Heart left ventricle (tissue), 16 donors: ENCODE measurements at regions not wholly inside any gene's neighbourhood (a gene's known extent, or its start where the extent isn't known, plus 50 kb on each side); places are given as distances from the start of the nearest gene placed in this dataset.

Source experiments
- ATAC-seq, 4 donors: fragments of 200-7000 bp; cut with Tn5 transposase; one replicate each; pipeline ENCODE4 v1.9.1; 2020 to 2022; ENCODE audit warnings: moderate library complexity in 4 of 4, mild to moderate bottlenecking in 3 of 4, moderate number of reproducible peaks in 1 of 4
- DNase-seq, 5 donors: peaks; one replicate each; pipeline ENCODE4 v3.0.0-alpha.2; 2020
- H3K27ac ChIP-seq, 12 donors: fragments of 200-600 bp; sonication (generic) in 4 of 12; one replicate each; pipeline versions ENCODE4 v1.5.0 to v1.8.0; 2016 to 2022; ENCODE audit warnings: mild to moderate bottlenecking in 2 of 12
- H3K27me3 ChIP-seq, 9 donors: fragments of 200-600 bp; sonication (generic) in 2 of 9; one replicate each; pipeline versions ENCODE4 v1.5.1 to v1.8.0; 2016 to 2022; ENCODE audit warnings: mild to moderate bottlenecking in 3 of 9
- H3K36me3 ChIP-seq, 9 donors: fragments of 200-600 bp; sonication (generic) in 2 of 9; one replicate each; pipeline versions ENCODE4 v1.5.0 to v1.8.0; 2018 to 2022; ENCODE audit warnings: mild to moderate bottlenecking in 2 of 9
- H3K4me1 ChIP-seq, 12 donors: fragments of 200-600 bp; sonication (generic) in 4 of 12; one replicate each; pipeline versions ENCODE4 v1.5.0 to v1.8.0; 2016 to 2022; ENCODE audit warnings: mild to moderate bottlenecking in 3 of 12
- H3K4me3 ChIP-seq, 12 donors: fragments of 200-600 bp; sonication (generic) in 4 of 12; one replicate each; pipeline versions ENCODE4 v1.5.0 to v1.8.0; 2017 to 2022; ENCODE audit warnings: mild to moderate bottlenecking in 9 of 12, moderate library complexity in 4 of 12
- H3K9me3 ChIP-seq, 12 donors: fragments of 200-600 bp; sonication (generic) in 4 of 12; one replicate each; pipeline versions ENCODE4 v1.5.0 to v1.8.0; 2016 to 2022; ENCODE audit warnings: mild to moderate bottlenecking in 1 of 12
- CTCF ChIP-seq, 12 donors: fragments of 200-600 bp; sonication (generic) in 4 of 12; IDR thresholded peaks; one replicate each; pipeline versions ENCODE4 v1.5.0 to v1.8.0; 2018 to 2022; ENCODE audit warnings: antibody characterized with exemption in 12 of 12, mild to moderate bottlenecking in 5 of 12
- POLR2A ChIP-seq, 2 donors: fragments of 450-650 bp; IDR thresholded peaks; one replicate each; pipeline ENCODE4 v1.6.1; 2017; ENCODE audit warnings: antibody characterized with exemption in 2 of 2, mild to moderate bottlenecking in 2 of 2, moderate library complexity in 2 of 2
- WGBS, 4 donors: extraction: QIAGEN DNeasy Blood & Tissue Kit in 2 of 4; methylation state at CpG; one replicate each; pipeline versions ENCODE4 v1.1.5 to v1.1.7; 2013 to 2018; 5-methylcytosine and 5-hydroxymethylcytosine counted together
- intact Hi-C, 10 donors: fragments of 100-400 bp; cut with DNase I; formaldehyde crosslinking; loops; one replicate each; pipeline versions ENCODE4 v1.11.1 to v1.14.2; 2022
- donor health status: ischemic (EF 13 %, LVEDD 7.1; RV severe dilation, severe dysfunction).
- donor health status: healthy with polysubstance abuse.
- donor health status: DM: no; HTN: yes; CAD: no.
- donor health status: DM: no; HTN: no; CAD: no.
- donor health status: ischemic (EF 25% LVEDD 6.9; RV normal size, moderate dysfunction).
- donor health status: ischemic (EF 25% LVEDD 5.7; RV mildly dilated, moderate dysfunction).
- donor health status: healthy.
- donor health status: DM: yes; HTN: yes; CAD: no.
- donor health status: ischemic (EF 35%, LVEDD 5.7; RV mildly dilated, moderate dysfunction).
- donor health status: nonischemic (EF 11% LVEDD 7.7; RV severe dilation, severe dysfunction).
- donor health status: DM: yes; HTN: yes; CAD: no.
- donor health status: PGD.
- donor health status: ischemic (EF 29% LVEDD 5.4; RV normal size, mild dysfunction).
- donor health status: nonischemic (EF 23%, LVEDD 6.1; RV moderate dilation, normal function).

DNA sequence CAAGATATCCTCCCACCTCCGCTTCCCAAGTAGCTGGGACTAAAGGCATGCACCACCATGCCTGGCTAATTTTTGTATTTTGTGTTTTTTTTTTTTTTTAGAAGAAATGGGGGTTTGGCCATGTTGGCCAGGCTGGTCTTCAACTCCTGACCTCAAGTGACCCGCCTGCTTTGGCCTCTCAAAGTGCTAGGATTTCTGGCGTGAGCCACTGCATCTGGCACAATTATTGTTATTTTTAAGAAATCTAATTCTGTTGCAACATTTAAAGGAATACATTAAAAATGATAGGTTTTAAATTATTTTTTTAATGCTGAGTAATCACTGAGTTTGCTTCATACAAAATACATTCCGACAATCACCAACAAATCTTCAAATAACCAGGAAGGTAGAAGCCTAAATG, 178.1 kb upstream of the SEMA3E start:
- no peak for DNase-seq
- Histone ChIP-seq H3K4me1 (no peaks in the 10 kb centered on the region), H3K27ac (no peak overlapping the region), H3K9me3 (no peaks in the 10 kb centered on the region), H3K4me3 (no peak overlapping the region), H3K27me3 (no peaks in the 10 kb centered on the region), H3K36me3 (no peaks in the 10 kb centered on the region)
- no peak for ATAC-seq
- 56 to 85% (median 73%) methylated on average over 4 of the region's 4 CpGs for WGBS, 4 donors
- TF ChIP-seq CTCF (IDR thresholded peaks at IDR 0.05) (no peak), POLR2A (IDR thresholded peaks at IDR 0.05) (no peak)
- intact Hi-C loops = loop anchor here in 1 of 10 donors (5.0 kb wide), 1 partner anchor 190 kb away; no protein-coding TSS in a partner anchor

GRCh38 chr7:83824214-83824613, 175.3 kb upstream of the SEMA3E start:
- Histone ChIP-seq H3K4me1 (no peaks in the 10 kb centered on the region), H3K4me3 (no peak overlapping the region), H3K36me3 (no peaks in the 10 kb centered on the region), H3K27me3 (no peaks in the 10 kb centered on the region), H3K27ac (no peak overlapping the region), H3K9me3 (no peaks in the 10 kb centered on the region)
- intact Hi-C loops = no loop called here
- ATAC-seq (no peak), DNase-seq (no peak)
- WGBS, 4 donors = 73 to 79% (median 76%) methylated on average over 2 of the region's 2 CpGs
- TF ChIP-seq POLR2A (IDR thresholded peaks at IDR 0.05) (no peak), CTCF (IDR thresholded peaks at IDR 0.05) (no peak)

DNA sequence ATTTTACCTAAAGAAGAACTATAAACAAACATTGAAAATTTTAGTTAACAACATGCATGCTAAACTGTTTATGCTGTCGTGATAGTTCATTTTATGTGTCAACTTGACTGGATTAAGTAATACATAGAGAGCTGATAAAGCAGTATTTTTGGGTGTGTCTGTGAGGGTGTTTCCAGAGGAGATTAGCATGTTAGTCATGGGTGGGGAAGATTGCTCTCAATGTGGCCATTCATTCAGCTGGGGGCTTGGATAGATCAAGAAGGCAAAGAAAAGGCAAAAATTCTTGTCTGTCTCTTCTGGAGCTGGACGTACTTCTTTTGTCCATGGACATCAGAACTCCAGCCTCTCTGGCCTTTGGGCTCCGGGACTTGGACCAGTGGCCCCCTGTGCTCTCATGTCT, 172.9 kb upstream of the SEMA3E start:
- no peak for TF ChIP-seq POLR2A (IDR thresholded peaks at IDR 0.05)
- no peak for TF ChIP-seq CTCF (IDR thresholded peaks at IDR 0.05)
- intact Hi-C loops = no loop called here
- H3K4me1 ChIP-seq = no peaks in the 10 kb centered on the region
- ATAC-seq (no peak), DNase-seq (no peak)
- H3K4me3 ChIP-seq = no peak overlapping the region
- no peaks in the 10 kb centered on the region for H3K36me3 ChIP-seq
- 69 to 74% (median 69%) methylated on average over 3 of the region's 3 CpGs for WGBS, 4 donors
- no peaks in the 10 kb centered on the region for H3K9me3 ChIP-seq
- H3K27ac ChIP-seq = no peak overlapping the region
- H3K27me3 ChIP-seq = no peaks in the 10 kb centered on the region

GRCh38 chr7:83820641-83821040, 171.7 kb upstream of the SEMA3E start:
- Histone ChIP-seq H3K27ac (no peak overlapping the region), H3K27me3 (no peaks in the 10 kb centered on the region), H3K9me3 (no peaks in the 10 kb centered on the region), H3K36me3 (no peaks in the 10 kb centered on the region), H3K4me3 (no peak overlapping the region), H3K4me1 (no peaks in the 10 kb centered on the region)
- ATAC-seq = no peak
- TF ChIP-seq POLR2A (IDR thresholded peaks at IDR 0.05) (no peak), CTCF (IDR thresholded peaks at IDR 0.05) (no peak)
- DNase-seq = no peak
- WGBS, 4 donors = 82 to 88% (median 87%) methylated on average over 4 of the region's 4 CpGs
- intact Hi-C loops = no loop called here
